HCT116 (cell line): ENCODE measurements at regions not wholly inside any gene's neighbourhood (a gene's known extent, or its start where the extent isn't known, plus 50 kb on each side); places are given as distances from the start of the nearest gene placed in this dataset.

Experiments used
- ATAC-seq: fragments of 200-7000 bp; cut with Tn5 transposase; 2 replicates; pipeline ENCODE4 v1.9.1; 2020; ENCODE audit warnings: mild to moderate bottlenecking, moderate library complexity
- BruUV-seq: library from RNA; stranded (reverse); fragments of 400-500 nt; replicated peaks from 2 replicates; lab custom pipeline; 2021; lab: Mats Ljungman, UMichigan
- CTCF ChIA-PET: fragments of 300-600 bp; sonication (Branson Sonifier 250); formaldehyde crosslinking; loops from one replicate; lab custom pipeline; 2021; ENCODE audit warnings: antibody characterized with exemption; lab: Charles Lee
- POLR2A ChIA-PET: fragments of 300-600, 350-600 bp; sonication (Branson Sonifier 250); formaldehyde crosslinking; loops from one replicate; lab custom pipeline; 2021; ENCODE audit warnings: antibody characterized with exemption; lab: Charles Lee
- RAD21 ChIA-PET, 2 experiments: fragments of 300-600 bp; sonication (Branson Sonifier 250); formaldehyde crosslinking; loops; one replicate each; lab custom pipeline; 2023; ENCODE audit warnings: low total read pairs in 2 of 2; ENCODE audit not compliant: uncharacterized antibody in 2 of 2, unreplicated experiment in 2 of 2, low non-redundant PET in 1 of 2; lab: Charles Lee
- DNase-seq: peaks from one replicate; pipeline ENCODE4 v3.0.0-alpha.2; 2010; ENCODE audit warnings: low read depth, low spot score
- H2AFZ ChIP-seq: fragments of 200-600 bp; shearing (Covaris generic), sonication (generic); 2 replicates; pipeline ENCODE4 v1.6.1; 2017; ENCODE audit warnings: low read depth, mixed run types, mixed read lengths, antibody characterized with exemption, low read length; ENCODE audit not compliant: poor library complexity, severe bottlenecking
- H3K27ac ChIP-seq: 2 replicates; pipeline ENCODE4 v1.5.1; 2012; ENCODE audit warnings: low read depth, low read length
- H3K27me3 ChIP-seq: fragments of 200-600 bp; sonication (generic); 2 replicates; pipeline ENCODE4 v1.6.1; 2016; ENCODE audit warnings: mixed run types, low read length, mixed read lengths; ENCODE audit not compliant: insufficient read depth
- H3K36me3 ChIP-seq, 2 experiments: fragments of 200-500 bp in 1 of 2; fragments of 200-600 bp in 1 of 2; sonication (Bioruptor generic) in 1 of 2; sonication (generic) in 1 of 2; 2 replicates each; pipeline versions ENCODE4 v1.5.1 to v1.6.1; 2014 to 2016; ENCODE audit warnings: low read length in 2 of 2, inconsistent platforms in 1 of 2, mixed read lengths in 1 of 2, mixed run types in 1 of 2; ENCODE audit not compliant: insufficient read depth in 2 of 2, control insufficient read depth in 1 of 2
- H3K4me1 ChIP-seq, 2 experiments: fragments of 200-600 bp in 1 of 2; sonication (generic) in 1 of 2; 2 replicates each; pipeline versions ENCODE4 v1.5.1 to v1.6.1; 2012 to 2017; ENCODE audit warnings: low read length in 2 of 2, inconsistent platforms in 1 of 2, mild to moderate bottlenecking in 1 of 2, mixed read lengths in 1 of 2, mixed run types in 1 of 2, moderate library complexity in 1 of 2; ENCODE audit not compliant: insufficient read depth in 2 of 2, control insufficient read depth in 1 of 2
- H3K4me2 ChIP-seq: fragments of 200-600 bp; sonication (generic); 2 replicates; pipeline ENCODE4 v1.6.1; 2017; ENCODE audit warnings: mixed run types, low read length, mixed read lengths
- H3K4me3 ChIP-seq, 2 experiments: fragments of 200-600 bp in 1 of 2; sonication (generic) in 1 of 2; replicated peaks in 1 of 2; 2 replicates each; pipeline ENCODE4 v1.5.1; 2011 to 2016; ENCODE audit warnings: low read length in 2 of 2, control low read depth in 1 of 2, low read depth in 1 of 2, mild to moderate bottlenecking in 1 of 2, mixed read lengths in 1 of 2, mixed run types in 1 of 2
- H3K79me2 ChIP-seq: fragments of 200-600 bp; sonication (generic); 2 replicates; pipeline ENCODE4 v1.6.1; 2017; ENCODE audit warnings: mild to moderate bottlenecking, mixed run types, low read length, moderate library complexity, mixed read lengths; ENCODE audit not compliant: insufficient read depth
- H3K9ac ChIP-seq: fragments of 200-600 bp; sonication (generic); 2 replicates; pipeline ENCODE4 v1.6.1; 2016; ENCODE audit warnings: low read length, mixed read lengths
- H3K9me2 ChIP-seq: fragments of 200-600 bp; sonication (generic), shearing (Covaris generic); 2 replicates; pipeline ENCODE4 v1.6.1; 2017; ENCODE audit warnings: mixed run types, mild to moderate bottlenecking, moderate library complexity; ENCODE audit not compliant: insufficient read depth
- H3K9me3 ChIP-seq, 2 experiments: fragments of 200-500 bp in 1 of 2; fragments of 200-600 bp in 1 of 2; sonication (Bioruptor generic) in 1 of 2; sonication (generic) in 1 of 2; 2 replicates each; pipeline ENCODE4 v1.6.1; 2014 to 2017; ENCODE audit warnings: low read length in 2 of 2, mixed read lengths in 2 of 2, inconsistent platforms in 1 of 2, low read depth in 1 of 2, mild to moderate bottlenecking in 1 of 2, mixed run types in 1 of 2, moderate library complexity in 1 of 2; ENCODE audit not compliant: control insufficient read depth in 1 of 2, insufficient read depth in 1 of 2
- H4K20me1 ChIP-seq: fragments of 200-600 bp; sonication (generic), shearing (Covaris generic); 2 replicates; pipeline ENCODE4 v1.6.1; 2017; ENCODE audit warnings: mixed run types, mild to moderate bottlenecking, moderate library complexity; ENCODE audit not compliant: insufficient read depth
- ATF3 ChIP-seq: IDR thresholded peaks from 2 replicates; pipeline ENCODE4 v1.6.1; 2012
- CBX3 ChIP-seq: IDR thresholded peaks from 2 replicates; pipeline ENCODE4 v1.6.1; 2012; ENCODE audit warnings: low read depth
- CEBPB ChIP-seq: IDR thresholded peaks from 2 replicates; pipeline ENCODE4 v1.6.1; 2012; ENCODE audit warnings: low read depth
- CTCF ChIP-seq, 3 experiments: fragments of 200-600 bp in 1 of 3; sonication (generic) in 1 of 3; IDR thresholded peaks in 2 of 3; conservative IDR thresholded peaks in 1 of 3; 2 replicates each; pipeline ENCODE4 v1.5.1; 2012 to 2017; ENCODE audit warnings: low read depth in 2 of 3, low read length in 2 of 3, antibody characterized with exemption in 1 of 3, borderline replicate concordance in 1 of 3, control low read depth in 1 of 3, mild to moderate bottlenecking in 1 of 3, mixed read lengths in 1 of 3, mixed run types in 1 of 3, moderate library complexity in 1 of 3; ENCODE audit not compliant: insufficient read depth in 1 of 3
- EGR1 ChIP-seq: IDR thresholded peaks from 2 replicates; pipeline ENCODE4 v1.6.1; 2012; ENCODE audit warnings: low read depth
- ELF1 ChIP-seq: IDR thresholded peaks from 2 replicates; pipeline ENCODE4 v1.6.1; 2012; ENCODE audit warnings: low read depth, borderline replicate concordance
- EZH2 ChIP-seq: fragments of 200-600 bp; sonication (generic); IDR thresholded peaks from 2 replicates; pipeline ENCODE4 v1.6.1; 2017; ENCODE audit warnings: antibody characterized with exemption, mixed run types
- EZH2phosphoT487 ChIP-seq: fragments of 200-600 bp; IDR thresholded peaks from 2 replicates; pipeline ENCODE4 v1.6.1; 2018; ENCODE audit warnings: antibody characterized with exemption, borderline replicate concordance
- FOSL1 ChIP-seq: IDR thresholded peaks from 2 replicates; pipeline ENCODE4 v1.6.1; 2012; ENCODE audit warnings: low read depth
- JUND ChIP-seq: IDR thresholded peaks from 2 replicates; pipeline ENCODE4 v1.6.1; 2012
- POLR2A ChIP-seq: IDR thresholded peaks from 2 replicates; pipeline ENCODE4 v1.7.0; 2011; ENCODE audit warnings: borderline replicate concordance; ENCODE audit not compliant: insufficient read depth, insufficient read length; ENCODE audit errors: extremely low read depth
- POLR2AphosphoS5 ChIP-seq: IDR thresholded peaks from 2 replicates; pipeline ENCODE4 v1.6.1; 2011; ENCODE audit warnings: mild to moderate bottlenecking, low read depth, low read length, moderate library complexity
- RAD21 ChIP-seq: IDR thresholded peaks from 2 replicates; pipeline ENCODE4 v1.6.1; 2012; ENCODE audit warnings: low read depth, mild to moderate bottlenecking
- SIN3A ChIP-seq: IDR thresholded peaks from 2 replicates; pipeline ENCODE4 v1.6.1; 2012; ENCODE audit warnings: low read depth
- SP1 ChIP-seq: IDR thresholded peaks from 2 replicates; pipeline ENCODE4 v1.6.1; 2012; ENCODE audit warnings: low read depth
- TCF7L2 ChIP-seq: IDR thresholded peaks from 2 replicates; pipeline ENCODE4 v1.7.0; 2011; ENCODE audit warnings: borderline replicate concordance, inconsistent platforms; ENCODE audit not compliant: insufficient read depth, insufficient read length; ENCODE audit errors: extremely low read depth
- ZFX ChIP-seq: fragments of 450-650 bp; IDR thresholded peaks from 2 replicates; pipeline ENCODE4 v1.6.1; 2017
- ZNF274 ChIP-seq: fragments of 200-500 bp; sonication (Bioruptor generic); IDR thresholded peaks from 2 replicates; pipeline ENCODE4 v1.6.1; 2014; ENCODE audit warnings: mild to moderate bottlenecking, low read depth, low read length, inconsistent platforms
- intact Hi-C: fragments of 100-400 bp; cut with micrococcal nuclease; formaldehyde crosslinking; loops from 2 replicates; pipeline ENCODE4 v1.10.0; 2022

GRCh38 chrX:95367286-95367685, 1317.4 kb upstream of the DIAPH2 start:
- no peaks in the 10 kb centered on the region for H4K20me1 ChIP-seq
- H3K9ac ChIP-seq, result no peak overlapping the region
- ChIA-PET POLR2A (no interaction called here), RAD21 (no interaction called here), CTCF (no interaction called here)
- H3K36me3 ChIP-seq, result no peaks in the 10 kb centered on the region
- intact Hi-C loops, result no loop called here
- no peaks in the 10 kb centered on the region for H3K27me3 ChIP-seq
- no peak for TF ChIP-seq ZFX
- TF ChIP-seq FOSL1, result no peak
- TF ChIP-seq EGR1, result no peak
- TF ChIP-seq ATF3, result no peak
- no peak for TF ChIP-seq POLR2AphosphoS5
- no peak for TF ChIP-seq SIN3A
- no peak for TF ChIP-seq EZH2
- no peak for TF ChIP-seq JUND
- no peak for TF ChIP-seq CEBPB
- TF ChIP-seq ELF1, result no peak
- no peak for TF ChIP-seq CTCF (IDR thresholded peaks at IDR 0.05 in 2 of 3, conservative IDR thresholded peaks at IDR 0.05 in 1 of 3; ENCODE audit: borderline replicate concordance in 1 of 3, insufficient read depth in 1 of 3, low read depth in 2 of 3, low read length in 2 of 3)
- no peak for TF ChIP-seq RAD21
- TF ChIP-seq TCF7L2, result no peak
- no peak for TF ChIP-seq EZH2phosphoT487
- TF ChIP-seq POLR2A, result no peak
- no peak for TF ChIP-seq SP1
- TF ChIP-seq ZNF274, result no peak
- TF ChIP-seq CBX3, result no peak
- DNase-seq (no peak), ATAC-seq (no peak)
- no peak overlapping the region for H2AFZ ChIP-seq
- H3K9me3 ChIP-seq, result no peaks in the 10 kb centered on the region
- no peak overlapping the region for H3K4me3 ChIP-seq
- H3K9me2 ChIP-seq, result no peaks in the 10 kb centered on the region
- H3K4me1 ChIP-seq, result no peaks in the 10 kb centered on the region
- BruUV-seq, result no TSS peak
- no peaks in the 10 kb centered on the region for H3K79me2 ChIP-seq
- no peak overlapping the region for H3K27ac ChIP-seq
- H3K4me2 ChIP-seq, result no peak overlapping the region
